HepG2 (cell line): ENCODE measurements at regions not wholly inside any gene's neighbourhood (a gene's known extent, or its start where the extent isn't known, plus 50 kb on each side); places are given as distances from the start of the nearest gene placed in this dataset.

ENCODE experiments used
- ATAC-seq: fragments of 200-7000 bp; cut with Tn5 transposase; 3 replicates; pipeline ENCODE4 v1.9.1; 2020; ENCODE audit warnings: mild to moderate bottlenecking, moderate library complexity
- BruUV-seq: library from RNA; stranded (reverse); fragments of 400-500 nt; replicated peaks from 2 replicates; lab custom pipeline; 2021; lab: Mats Ljungman, UMichigan
- CTCF ChIA-PET: fragments of 300-600 bp; formaldehyde crosslinking; extraction: SDS; loops from one replicate; lab custom pipeline; 2021; ENCODE audit warnings: low total read pairs, inconsistent platforms, low intra/inter-chr PET ratio; lab: Yijun Ruan, JAX
- POLR2A ChIA-PET: fragments of 350-600 bp; sonication (Branson Sonifier 250); formaldehyde crosslinking; loops from one replicate; lab custom pipeline; 2020; ENCODE audit warnings: antibody characterized with exemption, inconsistent platforms; lab: Yijun Ruan, JAX
- DNase-seq: peaks from one replicate; pipeline ENCODE4 v3.0.0-alpha.2; 2015; ENCODE audit warnings: low spot score
- FAIRE-seq: peaks from 3 replicates; lab custom pipeline; 2011; peaks lifted over from hg19 to GRCh38; lab: Jason Lieb, UNC
- H2AFZ ChIP-seq: one replicate; pipeline ENCODE4 v1.6.1; 2011; ENCODE audit warnings: low read length, inconsistent platforms
- H3K27ac ChIP-seq: fragments of 300-600 bp; 3 replicates; pipeline ENCODE4 v1.8.0; 2011; ENCODE audit warnings: mixed run types, mild to moderate bottlenecking, mixed read lengths, low read length, inconsistent platforms; ENCODE audit not compliant: insufficient read depth; ENCODE audit errors: extremely low read length
- H3K27me3 ChIP-seq, 2 experiments: fragments of 200-600 bp in 1 of 2; 2 replicates in 1 of 2; 3 replicates in 1 of 2; pipeline versions ENCODE4 v1.6.0 to v1.8.0; 2011; ENCODE audit warnings: low read length in 2 of 2, mild to moderate bottlenecking in 2 of 2, moderate library complexity in 2 of 2, inconsistent platforms in 1 of 2; ENCODE audit not compliant: insufficient read depth in 2 of 2, control insufficient read depth in 1 of 2
- H3K36me3 ChIP-seq, 2 experiments: fragments of 200-600 bp in 1 of 2; replicated peaks in 1 of 2; 2 replicates in 1 of 2; 3 replicates in 1 of 2; pipeline versions ENCODE4 v1.5.1 to v1.8.0; 2011; ENCODE audit warnings: low read length in 2 of 2, inconsistent platforms in 1 of 2; ENCODE audit not compliant: insufficient read depth in 2 of 2, control insufficient read depth in 1 of 2
- H3K4me1 ChIP-seq: 2 replicates; pipeline ENCODE4 v1.5.1; 2012; ENCODE audit warnings: low read length, inconsistent platforms; ENCODE audit not compliant: insufficient read depth
- H3K4me2 ChIP-seq: 2 replicates; pipeline ENCODE4 v1.6.0; 2011; ENCODE audit warnings: low read depth, low read length, inconsistent platforms
- H3K4me3 ChIP-seq, 3 experiments: fragments of 200-600 bp in 1 of 3; sonication (generic), shearing (Covaris generic) in 1 of 3; replicated peaks in 1 of 3; 2 replicates each; pipeline ENCODE4 v1.5.1; 2011 to 2016; ENCODE audit warnings: low read length in 3 of 3, inconsistent platforms in 2 of 3, low read depth in 2 of 3, mild to moderate bottlenecking in 2 of 3, control low read depth in 1 of 3, mixed read lengths in 1 of 3; ENCODE audit not compliant: insufficient read depth in 1 of 3
- H3K79me2 ChIP-seq: one replicate; pipeline ENCODE4 v1.6.1; 2011; ENCODE audit warnings: low read length, inconsistent platforms; ENCODE audit not compliant: insufficient read depth
- H3K9ac ChIP-seq: 2 replicates; pipeline ENCODE4 v1.6.0; 2011; ENCODE audit warnings: mild to moderate bottlenecking, low read depth, low read length, inconsistent platforms; ENCODE audit not compliant: insufficient read depth
- H3K9me3 ChIP-seq: 2 replicates; pipeline ENCODE4 v1.5.1; 2012; ENCODE audit warnings: mild to moderate bottlenecking, low read length
- H4K20me1 ChIP-seq: 2 replicates; pipeline ENCODE4 v1.6.0; 2011; ENCODE audit warnings: inconsistent platforms, mild to moderate bottlenecking, low read length, moderate library complexity; ENCODE audit not compliant: insufficient read depth
- ARNT ChIP-seq: fragments of 450-650 bp; IDR thresholded peaks from 2 replicates; pipeline ENCODE4 v1.6.1; 2017
- CCAR2 ChIP-seq: fragments of 200-400 bp; formaldehyde crosslinking; optimal IDR thresholded peaks from 2 replicates; pipeline ENCODE3; 2018; ENCODE audit warnings: low read depth, mild to moderate bottlenecking, low read length, moderate library complexity
- FOXA3 ChIP-seq: IDR thresholded peaks from 2 replicates; pipeline ENCODE4 v1.6.1; 2016; ENCODE audit warnings: missing genetic modification reagents, missing compliant biosample characterization
- HNRNPH1 ChIP-seq: fragments of 200-400 bp; formaldehyde crosslinking; optimal IDR thresholded peaks from 2 replicates; pipeline ENCODE3; 2017; ENCODE audit warnings: mild to moderate bottlenecking, low read depth, low read length
- JARID2 ChIP-seq: sonication (generic); formaldehyde crosslinking; IDR thresholded peaks from 2 replicates; pipeline ENCODE4 v1.8.1; 2023; ENCODE audit warnings: missing genetic modification reagents, inconsistent platforms; ENCODE audit not compliant: insufficient replicate concordance
- KDM5B ChIP-seq: sonication (generic); formaldehyde crosslinking; IDR thresholded peaks from 2 replicates; pipeline ENCODE4 v1.4.0; 2020; ENCODE audit warnings: missing genetic modification reagents, mild to moderate bottlenecking, borderline replicate concordance
- ONECUT2 ChIP-seq: sonication (generic); formaldehyde crosslinking; IDR thresholded peaks from 2 replicates; pipeline ENCODE4 v1.4.0; 2020; ENCODE audit warnings: missing genetic modification reagents
- SOX13 ChIP-seq, 3 experiments: fragments of 450-650 bp in 1 of 3; sonication (generic) in 1 of 3; formaldehyde crosslinking in 1 of 3; IDR thresholded peaks in 2 of 3; conservative IDR thresholded peaks in 1 of 3; 2 replicates each; pipeline versions ENCODE4 v1.5.0 to v1.6.1; 2016 to 2020; ENCODE audit warnings: antibody characterized with exemption in 1 of 3, mild to moderate bottlenecking in 1 of 3, missing compliant biosample characterization in 1 of 3, missing genetic modification reagents in 1 of 3, moderate library complexity in 1 of 3
- TAF1 ChIP-seq: sonication (generic); formaldehyde crosslinking; IDR thresholded peaks from 2 replicates; pipeline ENCODE4 v1.4.0; 2020; ENCODE audit warnings: missing genetic modification reagents
- ZFP36L1 ChIP-seq: sonication (generic); formaldehyde crosslinking; IDR thresholded peaks from 2 replicates; pipeline ENCODE4 v1.8.0; 2022; ENCODE audit warnings: mild to moderate bottlenecking, missing genetic modification reagents, moderate library complexity
- ZFP82 ChIP-seq: sonication (generic); formaldehyde crosslinking; IDR thresholded peaks from 2 replicates; pipeline ENCODE4 v1.5.1; 2020; ENCODE audit warnings: mild to moderate bottlenecking, missing genetic modification reagents, borderline replicate concordance
- ZNF589 ChIP-seq: sonication (generic); formaldehyde crosslinking; conservative IDR thresholded peaks from 2 replicates; pipeline ENCODE4 v1.8.0; 2022; ENCODE audit warnings: mild to moderate bottlenecking, moderate library complexity, missing genetic modification reagents
- ZNF878 ChIP-seq: sonication (generic); formaldehyde crosslinking; IDR thresholded peaks from 2 replicates; pipeline ENCODE4 v1.8.1; 2023; ENCODE audit warnings: mild to moderate bottlenecking, missing genetic modification reagents, moderate library complexity
- ZSCAN12 ChIP-seq: sonication (generic); formaldehyde crosslinking; IDR thresholded peaks from 2 replicates; pipeline ENCODE4 v1.9.0; 2021; ENCODE audit warnings: mild to moderate bottlenecking, missing genetic modification reagents
- WGBS: methylation state at CpG from one replicate; pipeline ENCODE4 v1.1.6; 2017; ENCODE audit warnings: low lambda C conversion rate; 5-methylcytosine and 5-hydroxymethylcytosine counted together
- in situ Hi-C: cut with HindIII; loops from 2 replicates; pipeline ENCODE4 v1.10.0; 2017; ENCODE audit warnings: low pct_unique_long_range_greater_than_20kb; ENCODE audit not compliant: extremely low pct_ligation_motif_present
- intact Hi-C: fragments of 100-400 bp; cut with micrococcal nuclease; formaldehyde crosslinking; loops from one replicate; pipeline ENCODE4 v1.10.0; 2022; ENCODE audit not compliant: unreplicated experiment
- TF ChIP-seq, protein P1 (sequence below): sonication (generic); formaldehyde crosslinking; IDR thresholded peaks from 2 replicates; pipeline ENCODE4 v1.4.0; 2020; ENCODE audit warnings: mild to moderate bottlenecking, missing genetic modification reagents
- TF ChIP-seq, protein P2 (sequence below): sonication (generic); formaldehyde crosslinking; IDR thresholded peaks from 2 replicates; pipeline ENCODE4 v1.4.0; 2020; ENCODE audit warnings: low read depth, mild to moderate bottlenecking, missing genetic modification reagents

DNA sequence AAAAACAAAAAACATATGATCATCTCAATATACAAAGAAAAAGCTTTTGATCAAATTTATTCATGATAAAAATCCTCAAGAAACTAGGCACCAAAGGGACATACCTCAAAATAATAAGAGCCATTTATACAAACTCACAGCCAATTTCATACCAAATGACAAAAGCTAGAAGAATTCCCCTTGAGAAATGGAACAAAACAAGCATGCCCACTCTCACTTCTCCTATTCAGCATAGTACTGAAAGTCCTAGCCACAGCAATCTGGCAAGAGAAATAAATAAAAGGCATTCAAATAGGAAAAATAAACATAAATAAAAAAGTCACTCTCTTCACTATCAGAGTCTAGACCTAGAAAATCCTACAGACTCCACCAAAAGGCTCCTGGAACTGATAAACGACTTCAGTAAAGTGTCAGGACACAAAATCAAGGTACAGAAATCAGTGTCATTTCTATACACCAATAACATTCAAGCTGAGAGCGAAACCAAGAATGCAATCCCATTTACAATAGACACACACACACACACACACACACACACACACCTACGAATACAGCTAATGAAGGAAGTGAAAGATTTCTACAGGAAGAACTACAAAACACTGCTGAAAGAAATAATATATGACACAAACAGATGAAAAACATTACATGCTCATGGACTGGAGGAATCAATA lies 1486.2 kb upstream of the SEL1L start:
- POLR2A ChIA-PET: no interaction called here
- no peaks in the 10 kb centered on the region for H3K4me1 ChIP-seq

DNA sequence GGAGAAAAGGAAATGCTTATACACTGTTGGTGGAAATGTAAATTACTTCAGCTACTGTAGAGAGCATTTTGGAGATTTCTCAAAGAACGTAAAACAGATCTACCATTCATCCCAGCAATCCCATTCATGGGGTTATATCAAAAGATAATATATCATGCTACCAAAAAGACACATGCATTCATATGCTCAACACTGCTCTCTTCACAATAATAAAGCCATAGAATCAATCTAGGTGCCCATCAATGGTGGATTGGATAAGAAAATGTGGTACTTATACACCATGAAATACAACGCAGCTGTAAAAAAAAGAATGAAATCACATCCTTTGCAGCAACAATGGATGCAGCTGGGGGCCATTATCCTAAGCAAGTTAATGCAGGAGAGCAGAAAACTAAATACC lies 1487.7 kb upstream of the SEL1L start:
- Histone ChIP-seq H3K9me3 (peaks cover 68% of the 10 kb centered on the region), H3K4me2 (no peak overlapping the region), H3K4me3 (no peak overlapping the region), H3K79me2 (no peaks in the 10 kb centered on the region), H3K27me3 (no peaks in the 10 kb centered on the region), H3K36me3 (no peaks in the 10 kb centered on the region), H3K27ac (no peak overlapping the region), H4K20me1 (no peaks in the 10 kb centered on the region), H3K4me1 (no peaks in the 10 kb centered on the region), H2AFZ (no peak overlapping the region), H3K9ac (no peak overlapping the region)
- DNase-seq: no peak
- BruUV-seq: no TSS peak
- no peak for ATAC-seq
- ChIA-PET CTCF (no interaction called here), POLR2A (no interaction called here)
- intact Hi-C loops (no loop called here), in situ Hi-C loops (no loop called here)
- 40% methylated on average over 2 of the region's 2 CpGs for WGBS
- FAIRE-seq: no peak
- no peak for TF ChIP-seq ZNF589 (CRISPR knock-in tag)
- TF ChIP-seq, protein P1, sequence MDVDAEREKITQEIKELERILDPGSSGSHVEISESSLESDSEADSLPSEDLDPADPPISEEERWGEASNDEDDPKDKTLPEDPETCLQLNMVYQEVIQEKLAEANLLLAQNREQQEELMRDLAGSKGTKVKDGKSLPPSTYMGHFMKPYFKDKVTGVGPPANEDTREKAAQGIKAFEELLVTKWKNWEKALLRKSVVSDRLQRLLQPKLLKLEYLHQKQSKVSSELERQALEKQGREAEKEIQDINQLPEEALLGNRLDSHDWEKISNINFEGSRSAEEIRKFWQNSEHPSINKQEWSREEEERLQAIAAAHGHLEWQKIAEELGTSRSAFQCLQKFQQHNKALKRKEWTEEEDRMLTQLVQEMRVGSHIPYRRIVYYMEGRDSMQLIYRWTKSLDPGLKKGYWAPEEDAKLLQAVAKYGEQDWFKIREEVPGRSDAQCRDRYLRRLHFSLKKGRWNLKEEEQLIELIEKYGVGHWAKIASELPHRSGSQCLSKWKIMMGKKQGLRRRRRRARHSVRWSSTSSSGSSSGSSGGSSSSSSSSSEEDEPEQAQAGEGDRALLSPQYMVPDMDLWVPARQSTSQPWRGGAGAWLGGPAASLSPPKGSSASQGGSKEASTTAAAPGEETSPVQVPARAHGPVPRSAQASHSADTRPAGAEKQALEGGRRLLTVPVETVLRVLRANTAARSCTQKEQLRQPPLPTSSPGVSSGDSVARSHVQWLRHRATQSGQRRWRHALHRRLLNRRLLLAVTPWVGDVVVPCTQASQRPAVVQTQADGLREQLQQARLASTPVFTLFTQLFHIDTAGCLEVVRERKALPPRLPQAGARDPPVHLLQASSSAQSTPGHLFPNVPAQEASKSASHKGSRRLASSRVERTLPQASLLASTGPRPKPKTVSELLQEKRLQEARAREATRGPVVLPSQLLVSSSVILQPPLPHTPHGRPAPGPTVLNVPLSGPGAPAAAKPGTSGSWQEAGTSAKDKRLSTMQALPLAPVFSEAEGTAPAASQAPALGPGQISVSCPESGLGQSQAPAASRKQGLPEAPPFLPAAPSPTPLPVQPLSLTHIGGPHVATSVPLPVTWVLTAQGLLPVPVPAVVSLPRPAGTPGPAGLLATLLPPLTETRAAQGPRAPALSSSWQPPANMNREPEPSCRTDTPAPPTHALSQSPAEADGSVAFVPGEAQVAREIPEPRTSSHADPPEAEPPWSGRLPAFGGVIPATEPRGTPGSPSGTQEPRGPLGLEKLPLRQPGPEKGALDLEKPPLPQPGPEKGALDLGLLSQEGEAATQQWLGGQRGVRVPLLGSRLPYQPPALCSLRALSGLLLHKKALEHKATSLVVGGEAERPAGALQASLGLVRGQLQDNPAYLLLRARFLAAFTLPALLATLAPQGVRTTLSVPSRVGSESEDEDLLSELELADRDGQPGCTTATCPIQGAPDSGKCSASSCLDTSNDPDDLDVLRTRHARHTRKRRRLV (CRISPR knock-in tag): no peak
- no peak for TF ChIP-seq JARID2 (CRISPR knock-in tag)
- TF ChIP-seq, protein P2, sequence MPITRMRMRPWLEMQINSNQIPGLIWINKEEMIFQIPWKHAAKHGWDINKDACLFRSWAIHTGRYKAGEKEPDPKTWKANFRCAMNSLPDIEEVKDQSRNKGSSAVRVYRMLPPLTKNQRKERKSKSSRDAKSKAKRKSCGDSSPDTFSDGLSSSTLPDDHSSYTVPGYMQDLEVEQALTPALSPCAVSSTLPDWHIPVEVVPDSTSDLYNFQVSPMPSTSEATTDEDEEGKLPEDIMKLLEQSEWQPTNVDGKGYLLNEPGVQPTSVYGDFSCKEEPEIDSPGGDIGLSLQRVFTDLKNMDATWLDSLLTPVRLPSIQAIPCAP (CRISPR knock-in tag): no peak
- TF ChIP-seq ZFP82 (CRISPR knock-in tag): no peak
- no peak for TF ChIP-seq FOXA3 (CRISPR knock-in tag)
- no peak for TF ChIP-seq ZFP36L1 (CRISPR knock-in tag)
- TF ChIP-seq CCAR2: no peak
- no peak for TF ChIP-seq ONECUT2 (CRISPR knock-in tag)
- TF ChIP-seq KDM5B (CRISPR knock-in tag): no peak
- no peak for TF ChIP-seq TAF1 (CRISPR knock-in tag)
- no peak for TF ChIP-seq ZNF878 (CRISPR knock-in tag)

More for the DNA sequence above, 1486.2 kb upstream of the SEL1L start:
- ATAC-seq: no peak
- no peak overlapping the region for H3K4me3 ChIP-seq
- no TSS peak for BruUV-seq
- FAIRE-seq: no peak
- intact Hi-C loops (no loop called here), in situ Hi-C loops (no loop called here)
- TF ChIP-seq HNRNPH1: no peak
- TF ChIP-seq ARNT: no peak
- no peak for TF ChIP-seq SOX13 (IDR thresholded peaks at IDR 0.05)
- no peak for TF ChIP-seq SOX13 (CRISPR knock-in tag; conservative IDR thresholded peaks at IDR 0.05 in 1 of 2, IDR thresholded peaks at IDR 0.05 in 1 of 2)
- no peak for TF ChIP-seq ZSCAN12 (CRISPR knock-in tag)
- H3K4me2 ChIP-seq: no peak overlapping the region
- no peak for DNase-seq
- H3K79me2 ChIP-seq: no peaks in the 10 kb centered on the region
- 0% methylated on average over 3 of the region's 3 CpGs for WGBS
- no peak overlapping the region for H3K9ac ChIP-seq
- no peak overlapping the region for H2AFZ ChIP-seq
- H3K27me3 ChIP-seq: no peaks in the 10 kb centered on the region
- CTCF ChIA-PET: no interaction called here
- H3K9me3 ChIP-seq: peaks cover 71% of the 10 kb centered on the region
- no peak overlapping the region for H3K27ac ChIP-seq
- no peaks in the 10 kb centered on the region for H3K36me3 ChIP-seq
- no peaks in the 10 kb centered on the region for H4K20me1 ChIP-seq
